Astrocyte of the hippocampus (primary cell): ENCODE measurements at regions not wholly inside any gene's neighbourhood (a gene's known extent, or its start where the extent isn't known, plus 50 kb on each side); places are given as distances from the start of the nearest gene placed in this dataset.
"Not testable (repeated sequence)": the region's sequence is repeated elsewhere in the genome, so short reads cannot be mapped to it uniquely, and the experiment has no call there.

Source experiments
- DNase-seq: peaks from one replicate; pipeline ENCODE4 v3.0.0; 2011; ENCODE audit warnings: low read depth, low spot score

DNA sequence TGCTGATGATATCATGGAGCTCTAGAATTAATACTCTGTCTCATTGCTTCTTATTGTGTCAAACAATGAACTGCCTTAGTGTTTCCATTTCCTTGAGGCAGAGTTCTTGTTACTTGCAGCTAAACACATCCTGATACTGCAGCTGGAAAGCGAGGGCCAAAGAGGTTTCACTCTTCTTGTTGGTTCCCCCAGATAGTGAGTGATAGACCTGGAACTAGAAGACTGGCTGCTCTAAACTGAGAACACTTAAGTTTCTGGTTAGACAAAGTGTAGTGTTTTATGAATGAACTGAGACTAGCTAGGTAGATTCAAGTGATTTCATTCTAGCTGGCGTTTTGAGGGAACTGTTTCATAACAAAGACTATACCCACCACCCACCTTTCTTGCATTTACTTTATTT lies 321.7 kb downstream of the TXNL1 start:
- no peak for DNase-seq

DNA sequence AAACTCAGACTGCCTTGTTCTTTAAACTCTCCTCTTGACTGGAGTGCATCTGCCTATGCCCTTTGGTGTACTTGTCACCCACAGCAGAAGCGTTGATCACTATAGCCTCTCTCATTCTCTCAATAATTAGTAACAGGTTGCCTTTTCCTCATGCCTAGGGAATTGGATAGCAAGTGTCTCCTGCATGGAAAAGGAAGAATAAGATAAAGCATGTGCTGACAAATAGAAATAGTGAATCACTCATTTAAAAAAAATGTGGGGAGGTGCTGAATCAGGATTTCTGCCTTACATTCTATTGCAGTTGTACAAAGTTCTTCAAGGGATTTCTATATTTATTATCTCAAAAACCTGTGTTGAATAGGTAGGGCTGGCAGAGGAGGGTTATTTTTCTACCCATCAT lies 323.0 kb downstream of the TXNL1 start:
- peak; percentile 3 for DNase-seq

- peak; percentile 1 for DNase-seq
These were observed 324.0 kb downstream of the TXNL1 start for GRCh38 chr18:56314396-56314795.

GRCh38 chr18:56312551-56313335 lies 325.6 kb downstream of the TXNL1 start:
- no peak for DNase-seq

DNA sequence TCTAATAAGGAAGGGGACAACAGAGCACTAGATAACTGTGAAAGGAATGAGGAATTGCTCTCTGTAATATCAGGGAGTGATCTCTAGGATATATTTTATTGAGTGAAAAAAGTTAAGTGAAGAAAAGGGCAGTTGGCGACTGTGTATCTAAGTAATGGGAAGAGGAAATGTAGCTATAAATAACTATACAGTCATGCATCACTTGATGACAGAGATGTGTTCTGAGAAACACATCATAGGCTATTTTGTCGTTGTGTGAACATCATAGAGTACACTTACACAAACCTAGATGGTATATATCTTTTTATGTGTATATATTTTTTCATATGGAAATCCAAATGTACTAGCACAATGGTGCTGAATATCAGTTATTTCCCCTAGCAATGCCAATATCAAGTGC lies 329.3 kb downstream of the TXNL1 start:
- no peak for DNase-seq

DNA sequence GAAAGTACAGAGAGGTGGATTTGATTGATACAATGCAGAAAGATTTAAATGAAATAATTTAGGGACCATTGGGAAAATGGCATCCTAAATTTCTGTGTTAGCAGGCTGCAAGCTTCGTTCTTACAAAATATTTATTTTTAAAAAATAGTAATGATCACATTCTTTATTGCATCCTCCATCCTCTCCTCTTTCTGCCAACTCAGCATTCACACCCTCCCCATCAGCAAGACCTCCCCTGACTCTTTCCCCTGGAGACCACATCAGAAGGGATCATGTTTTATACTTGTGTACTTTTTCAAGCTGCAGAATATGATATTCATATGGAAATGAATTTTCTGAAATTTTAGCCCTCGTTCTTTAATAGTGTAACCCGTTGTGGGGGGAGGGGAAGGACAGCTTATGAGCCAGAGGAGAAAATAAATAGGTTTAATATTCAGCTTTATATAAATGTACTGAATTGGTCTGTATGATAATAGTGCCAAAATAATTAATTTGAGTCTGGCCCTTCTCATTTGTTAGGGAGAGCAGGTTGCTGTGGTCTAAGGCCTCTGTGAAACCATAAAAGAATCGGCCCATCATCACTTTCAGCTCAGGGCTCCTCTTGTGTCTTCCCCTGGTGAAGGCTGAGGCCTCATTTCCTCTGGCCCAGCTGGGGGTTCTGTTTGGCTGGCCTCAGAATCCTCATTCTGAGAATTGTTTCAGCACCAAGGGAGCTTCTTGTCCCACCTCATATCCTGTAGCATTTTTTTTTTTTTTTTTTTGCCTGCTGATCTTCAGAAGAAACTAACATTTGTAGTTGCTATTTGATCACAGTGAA lies 330.8 kb downstream of the TXNL1 start:
- no peak for DNase-seq

DNA sequence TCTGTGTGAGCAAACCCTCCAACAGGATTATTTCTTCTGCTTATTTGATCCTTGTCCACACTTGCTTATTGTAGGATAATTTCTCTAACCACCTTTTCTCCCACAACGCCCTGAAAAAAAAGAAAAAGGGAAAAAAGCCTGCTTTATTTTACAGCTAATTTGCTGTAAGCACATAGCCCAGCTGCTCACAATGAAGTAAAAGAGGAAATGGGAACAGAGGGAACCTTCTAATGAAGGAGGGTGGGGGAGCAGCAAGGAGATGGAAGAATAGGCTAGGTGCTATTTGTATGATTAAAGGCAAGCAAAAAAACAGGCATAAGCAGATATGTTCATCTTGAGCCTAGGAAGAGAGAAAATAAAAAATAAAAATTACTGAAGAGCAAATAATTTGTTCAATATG lies 331.6 kb downstream of the TXNL1 start:
- DNase-seq = no peak

DNA sequence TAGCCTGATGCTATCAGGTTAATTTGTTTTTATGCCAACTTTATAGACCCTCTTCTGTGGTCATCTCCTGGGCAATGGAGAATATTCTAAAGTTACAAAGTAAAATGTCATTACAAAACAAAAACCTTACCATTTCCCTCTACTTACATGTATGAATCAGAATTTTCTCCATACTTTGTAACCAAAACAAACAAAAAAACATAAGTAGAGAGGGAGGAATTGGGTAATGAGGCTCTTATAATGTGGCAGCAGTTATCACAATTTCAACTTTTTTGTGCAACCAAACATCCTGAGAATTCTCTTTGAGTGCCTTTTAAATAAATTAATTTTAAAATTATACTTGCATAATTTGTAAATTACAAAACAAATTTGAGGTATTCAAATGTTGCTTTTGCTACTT lies 332.8 kb downstream of the TXNL1 start:
- no peak for DNase-seq

DNA sequence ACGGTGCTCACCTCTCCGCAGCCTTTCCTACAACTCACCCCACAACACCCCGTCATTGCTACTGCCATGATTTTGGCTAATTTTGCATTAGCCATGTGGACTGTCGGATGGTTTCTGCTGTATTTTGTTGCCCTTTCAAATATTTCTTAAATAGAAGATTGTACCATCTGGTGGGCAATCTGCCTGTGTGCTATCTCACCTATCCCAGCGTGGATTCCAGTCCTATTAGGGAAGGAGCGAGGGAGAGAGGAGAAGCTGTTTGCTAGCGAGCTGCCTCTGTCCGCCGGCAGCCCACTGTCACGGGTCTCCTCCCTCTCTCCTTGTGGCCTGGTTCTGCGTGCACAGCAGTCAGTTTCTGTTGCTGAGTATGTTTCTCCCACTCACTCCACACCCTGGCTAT lies 336.2 kb downstream of the TXNL1 start:
- no peak for DNase-seq

DNA sequence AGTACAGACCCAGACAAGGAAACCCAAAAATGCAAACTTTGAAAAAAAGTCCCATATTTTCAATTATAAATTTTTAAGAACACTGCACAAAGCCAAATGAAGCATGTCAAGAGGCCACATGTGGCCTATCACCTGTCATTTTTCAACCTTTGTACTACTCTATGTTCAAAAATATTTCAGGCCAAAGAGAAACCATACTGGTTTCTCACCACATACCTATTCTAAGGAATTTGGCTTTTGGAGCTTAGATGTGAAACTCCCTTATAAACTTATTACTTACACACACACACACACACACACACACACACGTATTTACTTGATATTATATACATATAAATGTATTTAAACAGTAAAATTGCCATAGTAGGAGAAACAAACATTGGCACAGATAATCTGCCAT lies 338.7 kb downstream of the TXNL1 start:
- no peak for DNase-seq

DNA sequence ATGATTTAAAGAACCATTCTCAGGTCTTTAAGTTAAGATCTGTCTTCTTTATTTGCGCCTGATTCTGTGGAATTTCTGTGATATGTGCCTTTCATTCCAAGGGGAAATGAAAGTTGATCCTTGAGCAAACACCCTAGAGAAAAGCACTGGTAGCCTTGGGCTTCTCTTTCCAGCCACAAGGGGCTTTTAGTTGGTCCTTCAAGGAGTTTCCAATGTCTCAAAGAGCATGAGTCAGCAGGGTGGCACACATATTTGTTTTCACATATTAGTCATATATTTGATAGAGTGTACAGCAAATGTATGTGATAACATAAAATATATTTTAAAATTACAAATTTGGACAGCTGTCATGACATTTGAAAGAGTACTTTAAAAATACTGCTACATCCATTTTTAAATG lies 339.5 kb downstream of the TXNL1 start:
- peak; percentile 35 for DNase-seq

GRCh38 chr18:56296381-56296780 lies 342.0 kb downstream of the TXNL1 start:
- no peak for DNase-seq

DNA sequence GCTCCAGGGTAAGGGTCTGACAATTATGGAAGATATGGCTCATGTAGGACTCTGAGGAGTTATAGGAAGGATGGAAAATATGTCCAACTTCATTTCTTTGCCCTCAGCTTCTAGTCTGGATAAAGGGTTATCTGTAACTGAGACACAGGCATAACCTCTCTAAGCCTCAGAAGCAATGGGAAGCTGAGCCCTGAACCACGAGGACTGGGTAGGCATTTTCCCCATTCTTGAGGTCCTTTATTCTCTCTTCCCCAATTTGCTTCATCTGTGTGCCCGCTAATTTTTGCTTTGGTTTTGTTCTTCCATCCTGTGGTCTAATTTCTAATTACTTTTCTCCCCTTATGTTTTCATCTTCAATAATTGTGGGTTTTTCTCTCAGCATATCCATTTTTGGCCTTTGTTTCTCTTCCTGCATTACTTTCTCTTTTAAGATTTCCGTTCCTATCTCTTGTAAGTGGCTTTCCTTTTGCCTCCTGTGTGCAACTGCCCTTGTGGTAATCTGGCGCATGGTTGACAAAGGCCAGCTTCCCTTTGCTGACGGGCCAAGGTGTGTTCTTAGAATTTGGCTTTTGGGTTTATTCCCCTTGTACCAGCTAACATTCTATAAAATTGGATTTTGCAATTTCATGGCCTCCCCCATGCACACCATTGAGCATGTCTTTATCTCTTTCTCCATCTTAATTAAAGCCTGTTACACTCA lies 343.8 kb downstream of the TXNL1 start:
- DNase-seq = no peak

DNA sequence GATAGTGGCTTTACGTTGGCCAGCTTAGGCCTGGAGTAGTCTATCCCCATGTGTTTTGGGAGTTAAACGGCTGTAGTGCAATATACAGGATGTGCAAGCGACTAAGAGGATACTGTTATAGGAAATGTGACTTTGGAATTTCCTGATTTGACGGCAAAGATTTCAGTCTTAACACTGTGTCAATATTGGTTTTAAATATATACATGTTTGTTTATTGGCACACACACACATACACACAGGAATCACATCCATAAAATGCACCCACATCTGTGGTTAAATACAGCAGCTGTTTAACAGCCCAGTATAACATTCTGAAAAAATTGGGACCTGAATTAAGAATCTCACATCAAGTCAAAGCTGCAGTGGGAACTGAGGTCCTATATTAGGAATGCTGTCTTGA lies 347.1 kb downstream of the TXNL1 start:
- DNase-seq = no peak

GRCh38 chr18:56289381-56289780 lies 349.0 kb downstream of the TXNL1 start:
- no peak for DNase-seq

GRCh38 chr18:56286775-56287325 lies 351.5 kb downstream of the TXNL1 start:
- DNase-seq = peak; percentile 42

GRCh38 chr18:56285387-56286065 lies 352.9 kb downstream of the TXNL1 start:
- peak; percentile 53 for DNase-seq

GRCh38 chr18:56284319-56284718 lies 354.1 kb downstream of the TXNL1 start:
- DNase-seq = no peak

GRCh38 chr18:56283316-56283715 lies 355.1 kb downstream of the TXNL1 start:
- no peak for DNase-seq

DNA sequence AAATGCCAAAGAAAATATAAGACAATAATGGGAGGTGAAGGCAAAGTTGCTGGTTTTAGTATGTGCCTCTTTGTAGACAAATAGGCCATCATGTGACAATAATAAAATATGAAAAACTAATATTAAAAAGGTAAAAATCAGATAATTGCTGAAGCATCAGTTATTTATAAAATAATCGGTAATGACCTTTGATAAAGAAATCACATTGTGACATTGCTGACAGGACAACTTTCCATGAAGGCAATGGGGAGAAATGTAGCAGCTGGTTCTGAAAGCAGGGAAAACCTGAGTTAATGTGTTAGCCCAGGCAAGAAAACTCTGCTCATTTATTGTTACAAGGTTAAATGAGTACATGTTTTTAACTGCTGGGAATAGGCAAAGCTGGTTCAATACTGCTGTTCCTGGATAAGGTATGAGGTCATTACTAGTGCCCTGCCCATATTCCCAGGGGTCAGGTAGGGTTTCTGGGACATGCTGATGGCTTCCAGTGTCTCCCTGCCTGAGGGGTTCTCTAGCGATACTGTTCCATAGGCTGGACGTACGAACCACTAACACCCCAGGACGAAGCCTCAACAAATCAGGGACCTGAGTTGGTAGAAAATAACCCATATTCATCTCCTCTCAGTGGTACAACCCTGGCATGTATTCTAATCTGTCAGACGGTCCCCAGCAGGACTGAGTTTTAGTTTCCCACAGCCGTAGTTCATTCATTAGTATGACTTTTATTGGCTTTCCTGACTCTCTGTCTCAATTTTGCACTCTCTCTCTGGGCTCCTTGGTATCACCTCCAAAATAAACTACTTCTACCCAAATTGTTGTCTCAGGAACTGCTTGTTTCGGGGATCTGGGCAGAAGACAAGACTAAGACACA lies 355.9 kb downstream of the TXNL1 start:
- no peak for DNase-seq

GRCh38 chr18:56279816-56280215 lies 358.6 kb downstream of the TXNL1 start:
- not testable (repeated sequence) for DNase-seq
